ENCODE measurements at regions not wholly inside any gene's neighbourhood (a gene's known extent, or its start where the extent isn't known, plus 50 kb on each side); places are given as distances from the start of the nearest gene placed in this dataset.

GRCh38 chr21:41559658-41560631, 52.0 kb upstream of the TMPRSS2 start:
- ChIA-PET POLR2A (interaction anchor here (0.8 kb wide), 1 partner anchor 19 kb away, joined by 3 read pairs; no protein-coding TSS in a partner anchor), CTCF (ENCODE audit: unreplicated experiment) (no interaction called here)
- Histone ChIP-seq H3K9me2 (ENCODE audit: insufficient read depth, low read length) (no peaks in the 10 kb centered on the region), H3K27ac (ENCODE audit: low read depth, low read length, poor library complexity, severe bottlenecking) (no peak overlapping the region), H4K20me1 (ENCODE audit: insufficient read depth, low read length) (no peaks in the 10 kb centered on the region), H3K9me3 (ENCODE audit: low read length) (no peaks in the 10 kb centered on the region), H3K4me2 (ENCODE audit: low read length) (no peak overlapping the region), H3K36me3 (ENCODE audit: insufficient read depth, low read length) (no peaks in the 10 kb centered on the region), H3K4me3 (ENCODE audit: low read depth, low read length, poor library complexity, severe bottlenecking) (no peak overlapping the region), H3K79me2 (ENCODE audit: insufficient read depth, low read depth, low read length) (no peaks in the 10 kb centered on the region), H2AFZ (ENCODE audit: low read length) (no peak overlapping the region), H3K4me1 (ENCODE audit: insufficient read depth, low read length, poor library complexity, severe bottlenecking) (no peaks in the 10 kb centered on the region)
- TF ChIP-seq CTCF (conservative IDR thresholded peaks at IDR 0.05; ENCODE audit: low read length) (no peak), EZH2phosphoT487 (IDR thresholded peaks at IDR 0.05; ENCODE audit: borderline replicate concordance, low read depth, low read length) (no peak)
- BruUV-seq (replicated peaks), result no TSS peak
- no peak for DNase-seq (ENCODE audit: low spot score)
- intact Hi-C loops (cut with micrococcal nuclease; ENCODE audit: unreplicated experiment), result no loop called here

- Histone ChIP-seq H3K4me3 (ENCODE audit: low read depth, low read length, poor library complexity, severe bottlenecking) (no peak overlapping the region), H3K9me2 (ENCODE audit: insufficient read depth, low read length) (no peaks in the 10 kb centered on the region), H3K79me2 (ENCODE audit: insufficient read depth, low read depth, low read length) (no peaks in the 10 kb centered on the region), H3K9me3 (ENCODE audit: low read length) (no peaks in the 10 kb centered on the region), H3K4me2 (ENCODE audit: low read length) (no peak overlapping the region), H3K4me1 (ENCODE audit: insufficient read depth, low read length, poor library complexity, severe bottlenecking) (no peaks in the 10 kb centered on the region), H4K20me1 (ENCODE audit: insufficient read depth, low read length) (no peaks in the 10 kb centered on the region), H3K27ac (ENCODE audit: low read depth, low read length, poor library complexity, severe bottlenecking) (no peak overlapping the region), H3K36me3 (ENCODE audit: insufficient read depth, low read length) (no peaks in the 10 kb centered on the region), H2AFZ (ENCODE audit: low read length) (no peak overlapping the region)
- no peak for TF ChIP-seq EZH2phosphoT487 (IDR thresholded peaks at IDR 0.05; ENCODE audit: borderline replicate concordance, low read depth, low read length)
- TF ChIP-seq CTCF (conservative IDR thresholded peaks at IDR 0.05; ENCODE audit: low read length), result no peak
- no peak for DNase-seq (ENCODE audit: low spot score)
- ChIA-PET CTCF (ENCODE audit: unreplicated experiment) (no interaction called here), POLR2A (no interaction called here)
- BruUV-seq (replicated peaks), result no TSS peak
- intact Hi-C loops (cut with micrococcal nuclease; ENCODE audit: unreplicated experiment), result no loop called here
These were observed 50.9 kb upstream of the TMPRSS2 start for GRCh38 chr21:41558842-41559241.

- intact Hi-C loops (cut with micrococcal nuclease; ENCODE audit: unreplicated experiment), result no loop called here
- ChIA-PET POLR2A (interaction anchor here (1.4 kb wide), 1 partner anchor 8 kb away, joined by 4 read pairs; no protein-coding TSS in a partner anchor), CTCF (ENCODE audit: unreplicated experiment) (no interaction called here)
- Histone ChIP-seq H2AFZ (ENCODE audit: low read length) (no peak overlapping the region), H3K4me3 (ENCODE audit: low read depth, low read length, poor library complexity, severe bottlenecking) (no peak overlapping the region), H3K27ac (ENCODE audit: low read depth, low read length, poor library complexity, severe bottlenecking) (no peak overlapping the region), H3K9me3 (ENCODE audit: low read length) (no peaks in the 10 kb centered on the region), H3K9me2 (ENCODE audit: insufficient read depth, low read length) (no peaks in the 10 kb centered on the region), H3K4me1 (ENCODE audit: insufficient read depth, low read length, poor library complexity, severe bottlenecking) (no peaks in the 10 kb centered on the region), H3K36me3 (ENCODE audit: insufficient read depth, low read length) (no peaks in the 10 kb centered on the region), H4K20me1 (ENCODE audit: insufficient read depth, low read length) (no peaks in the 10 kb centered on the region), H3K79me2 (ENCODE audit: insufficient read depth, low read depth, low read length) (no peaks in the 10 kb centered on the region), H3K4me2 (ENCODE audit: low read length) (no peak overlapping the region)
- no peak for DNase-seq (ENCODE audit: low spot score)
- no peak for TF ChIP-seq CTCF (conservative IDR thresholded peaks at IDR 0.05; ENCODE audit: low read length)
- BruUV-seq (replicated peaks), result no TSS peak
These were observed 49.9 kb upstream of the TMPRSS2 start for GRCh38 chr21:41557884-41558283.
